SK-N-DZ (cell line): ENCODE measurements at regions not wholly inside any gene's neighbourhood (a gene's known extent, or its start where the extent isn't known, plus 50 kb on each side); places are given as distances from the start of the nearest gene placed in this dataset.

Experiments used
- DNase-seq: peaks from one replicate; pipeline ENCODE4 v3.0.0-alpha.2; 2015; ENCODE audit warnings: low spot score

DNA sequence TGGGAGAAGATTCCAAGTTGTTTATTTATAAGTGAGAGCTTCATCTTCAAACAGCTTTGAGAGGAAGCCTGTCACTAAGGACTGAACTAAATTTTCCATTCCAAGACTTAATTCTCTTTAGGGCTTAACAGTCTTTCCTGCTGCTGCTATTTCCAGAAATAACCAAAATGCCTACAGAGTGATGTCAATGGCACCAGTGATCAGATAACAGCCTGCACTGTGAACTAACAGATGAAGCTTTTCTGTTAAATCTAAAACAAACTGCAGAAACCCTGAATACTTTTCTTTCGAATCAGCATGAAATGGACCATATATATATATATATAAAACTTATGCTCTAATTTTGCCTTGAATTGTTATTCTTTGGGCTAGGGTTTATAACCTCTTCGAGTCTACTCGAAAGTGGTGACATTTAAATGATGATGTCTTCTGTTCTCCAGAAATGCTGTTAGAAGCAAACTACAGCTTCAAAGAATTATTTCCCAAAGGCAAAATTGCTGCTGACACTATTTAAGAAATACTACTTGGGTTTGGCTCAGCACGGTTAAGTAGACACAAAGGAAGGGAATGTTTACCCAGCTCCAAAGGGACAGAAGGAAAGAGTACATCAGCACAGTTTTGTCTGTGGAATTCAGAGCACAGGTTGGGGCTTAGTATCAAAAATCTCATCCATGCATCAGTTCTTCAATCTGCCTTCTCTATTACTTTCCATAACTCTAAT lies 238.5 kb upstream of the LRRN1 start:
- DNase-seq = no peak

- DNase-seq = no peak
Observed at GRCh38 chr3:3559786-3560185, 239.4 kb upstream of the LRRN1 start.

DNA sequence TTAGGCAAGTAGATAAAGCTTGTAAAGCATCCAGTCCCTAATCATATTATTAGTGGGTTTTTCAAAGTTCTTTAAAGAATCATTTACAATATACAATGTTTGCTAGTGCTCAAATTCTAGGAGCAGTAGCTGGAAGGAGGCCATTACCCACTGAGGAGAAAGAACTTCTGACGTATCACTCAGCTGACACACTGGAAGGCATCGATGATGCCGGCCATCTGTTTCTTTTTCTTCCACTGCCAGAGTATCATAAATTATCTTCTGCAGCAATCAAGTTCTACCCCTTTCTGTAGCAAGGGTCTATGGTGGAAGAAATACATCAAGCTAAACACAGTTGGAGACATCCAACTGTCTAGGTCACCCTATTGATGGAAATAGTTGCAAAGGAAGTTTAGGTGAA lies 243.2 kb upstream of the LRRN1 start:
- no peak for DNase-seq

GRCh38 chr3:3553236-3553635 lies 246.0 kb upstream of the LRRN1 start:
- DNase-seq = no peak

DNA sequence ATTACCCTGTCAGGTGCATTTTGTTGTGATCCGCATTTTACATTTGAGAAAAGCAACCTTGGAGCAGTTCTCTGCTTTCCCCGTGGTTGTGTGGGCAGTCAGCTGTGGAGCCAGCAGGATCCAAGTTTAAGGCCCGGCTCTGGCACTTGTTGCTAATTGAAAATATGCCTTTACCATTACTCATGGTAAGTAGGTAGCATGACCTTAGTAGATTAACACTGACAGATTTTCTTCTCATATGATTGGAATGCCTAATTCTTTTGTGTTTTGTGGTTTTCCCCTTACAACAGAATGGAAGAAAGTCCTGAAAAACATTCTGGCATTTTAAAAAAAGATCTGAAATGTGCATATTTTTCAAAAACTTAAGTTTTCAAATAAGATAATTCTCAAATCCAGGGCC lies 246.5 kb upstream of the LRRN1 start:
- DNase-seq = no peak

DNA sequence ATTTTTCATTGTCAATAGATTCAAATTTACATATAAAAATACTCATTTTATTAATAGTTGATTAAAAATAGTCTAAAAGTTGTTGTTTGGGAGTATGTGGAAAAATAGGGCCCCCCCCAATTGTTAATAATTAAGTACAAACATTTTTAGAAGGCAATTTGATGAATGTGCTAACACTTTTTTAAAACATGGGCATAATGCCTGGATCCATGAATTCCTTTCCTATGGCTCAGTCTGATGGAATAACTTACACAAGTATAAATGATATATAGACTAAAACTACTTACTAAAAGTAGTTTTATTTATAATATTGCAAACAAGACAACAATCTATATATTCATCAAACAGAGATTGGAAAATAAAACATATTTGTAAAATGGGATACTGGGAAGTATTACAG lies 247.2 kb upstream of the LRRN1 start:
- no peak for DNase-seq

DNA sequence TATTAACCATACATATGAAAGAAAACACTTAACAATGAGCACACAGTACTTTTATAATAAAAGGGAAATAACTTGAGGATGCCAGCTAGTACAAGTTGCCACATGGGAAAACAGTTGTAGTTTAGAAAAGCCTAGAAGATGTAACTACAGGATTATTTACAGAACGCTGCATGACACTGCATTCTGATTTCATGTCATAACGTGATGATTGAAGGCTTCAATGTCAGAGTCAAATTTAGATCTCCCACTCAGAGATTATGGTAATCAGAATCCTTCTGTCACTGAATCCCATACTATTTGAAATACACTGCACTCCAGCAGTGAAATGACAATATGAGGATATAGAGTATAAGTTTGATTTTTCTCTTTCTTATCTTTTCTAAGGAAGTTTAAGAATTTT lies 253.9 kb upstream of the LRRN1 start:
- DNase-seq = no peak

GRCh38 chr3:3538451-3538850 lies 260.8 kb upstream of the LRRN1 start:
- no peak for DNase-seq

DNA sequence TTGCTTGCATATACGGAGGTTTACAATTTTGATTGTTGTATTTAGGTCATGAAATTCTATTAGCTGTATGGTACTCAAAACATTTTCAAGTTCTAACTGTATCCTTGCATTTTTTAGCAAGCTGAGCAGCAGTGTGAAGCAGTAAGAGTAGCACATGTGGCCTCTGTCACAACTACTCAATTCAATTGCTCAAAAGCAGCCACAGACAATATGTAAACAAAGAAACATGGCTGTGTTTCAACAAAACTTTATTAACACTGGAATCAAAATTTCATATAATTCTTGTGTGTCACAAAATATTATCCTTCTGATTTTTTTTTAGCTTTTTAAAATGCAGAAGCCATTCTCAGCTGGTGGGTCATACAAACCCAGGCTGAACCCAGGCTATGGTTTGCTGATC lies 266.7 kb upstream of the LRRN1 start:
- no peak for DNase-seq

GRCh38 chr3:3531476-3531875 lies 267.8 kb upstream of the LRRN1 start:
- no peak for DNase-seq

DNA sequence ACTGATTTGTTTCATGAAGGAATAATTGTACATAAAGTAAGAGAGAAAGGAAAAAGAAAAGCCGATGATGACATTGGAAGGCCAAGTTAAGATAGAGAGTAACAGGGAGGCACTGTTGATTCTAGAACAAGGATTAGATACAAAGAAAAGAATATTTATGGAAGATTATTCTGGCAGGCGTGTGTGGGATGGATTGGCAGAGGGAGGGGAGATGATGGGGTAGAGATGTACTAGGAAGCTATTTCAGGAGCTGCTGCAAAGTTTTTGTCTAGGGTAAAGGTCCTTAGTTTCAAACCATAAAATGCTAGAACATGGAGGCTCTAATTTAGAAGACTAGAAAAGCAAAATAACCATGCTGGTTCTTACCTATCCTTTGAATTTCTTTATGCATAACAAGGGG lies 280.0 kb upstream of the LRRN1 start:
- DNase-seq = no peak

DNA sequence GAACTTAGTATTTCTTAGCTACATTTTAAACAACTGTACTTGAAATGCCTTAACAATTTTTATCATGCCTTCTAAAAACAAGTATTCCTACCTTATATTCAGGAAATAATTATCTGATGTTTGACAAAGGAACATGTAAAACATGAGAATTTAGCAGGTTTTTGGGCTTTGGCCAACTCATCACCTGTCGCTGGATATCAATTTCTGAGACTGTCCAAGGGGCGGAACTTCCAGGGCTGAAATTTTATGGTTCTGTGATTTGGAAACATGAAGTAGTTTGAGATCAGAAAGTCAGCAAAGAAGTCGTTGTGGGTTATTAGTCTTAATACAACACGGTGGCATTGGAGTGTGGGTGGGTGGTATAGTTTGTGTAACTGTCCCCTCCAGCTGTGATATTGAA lies 282.2 kb upstream of the LRRN1 start:
- DNase-seq = no peak

GRCh38 chr3:3516384-3516783 lies 282.8 kb upstream of the LRRN1 start:
- no peak for DNase-seq

GRCh38 chr3:3509665-3510064 lies 289.6 kb upstream of the LRRN1 start:
- DNase-seq = peak; percentile 10

- DNase-seq = no peak
Observed at GRCh38 chr3:3504686-3505085, 294.5 kb upstream of the LRRN1 start.

DNA sequence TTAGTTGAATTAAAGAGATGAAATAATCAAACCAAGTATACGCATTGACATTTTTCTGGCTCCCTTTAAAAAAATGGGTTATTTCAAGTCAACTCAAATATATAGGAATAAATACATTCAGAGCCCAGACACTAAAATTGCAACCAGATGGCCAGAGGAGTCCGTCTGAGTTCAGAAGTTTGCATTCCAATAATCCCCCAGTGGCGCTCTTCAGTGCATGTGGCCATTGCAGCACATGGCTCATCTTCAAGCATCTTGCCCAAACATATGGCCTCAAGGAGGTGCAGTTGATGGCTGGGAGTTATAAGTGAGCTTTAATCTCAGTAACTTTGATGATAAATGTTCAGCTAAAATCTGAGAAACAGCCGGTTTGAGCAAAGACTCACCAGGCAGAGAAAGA lies 295.8 kb upstream of the LRRN1 start:
- no peak for DNase-seq

- no peak for DNase-seq
Observed at GRCh38 chr3:3499987-3500386, 299.2 kb upstream of the LRRN1 start.

- no peak for DNase-seq
Observed at GRCh38 chr3:3499012-3499562, 300.1 kb upstream of the LRRN1 start.

DNA sequence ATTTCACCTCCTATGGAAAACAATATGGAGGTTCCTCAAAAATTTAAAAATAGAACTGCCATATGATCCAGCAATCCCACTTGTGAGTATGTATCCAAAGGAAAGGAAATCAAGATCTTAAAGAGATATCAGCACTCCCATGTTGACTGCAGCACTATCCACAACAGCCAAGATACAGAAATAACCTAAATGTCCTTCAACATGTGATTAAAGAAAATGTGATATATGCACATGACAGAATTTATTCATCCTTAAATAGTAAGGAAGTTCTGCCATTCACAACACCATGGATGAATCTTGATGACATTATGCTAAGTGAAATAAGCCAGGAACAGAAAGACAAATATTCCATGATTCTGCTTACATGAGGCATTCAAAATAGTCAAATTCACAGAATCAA lies 303.6 kb upstream of the LRRN1 start:
- DNase-seq = no peak

- DNase-seq = no peak
Observed at GRCh38 chr3:3476669-3477068, 297.2 kb upstream of the CRBN start.

GRCh38 chr3:3468596-3468995 lies 289.1 kb upstream of the CRBN start:
- no peak for DNase-seq

GRCh38 chr3:3464131-3464530 lies 284.6 kb upstream of the CRBN start:
- no peak for DNase-seq

DNA sequence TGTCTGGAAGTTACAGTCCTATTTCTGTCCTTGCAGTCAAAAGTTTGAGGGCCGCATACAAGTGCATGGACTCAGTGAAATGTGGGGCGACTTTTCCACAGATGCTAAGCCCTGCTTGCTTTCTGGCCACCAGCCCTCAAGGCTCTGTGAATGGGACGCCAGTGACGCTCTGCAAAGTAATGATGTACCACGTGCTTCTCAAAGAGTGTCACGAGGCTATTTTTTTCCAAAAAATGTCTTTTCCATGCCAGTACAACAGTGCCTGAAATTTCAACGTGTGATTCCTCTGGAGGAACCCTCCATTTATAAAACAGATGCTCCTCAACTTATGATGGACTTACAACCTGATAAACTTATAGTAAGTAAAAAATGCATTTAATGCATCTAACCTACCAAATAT lies 281.8 kb upstream of the CRBN start:
- no peak for DNase-seq

GRCh38 chr3:3448468-3448867 lies 269.0 kb upstream of the CRBN start:
- DNase-seq = no peak
